Small intestine (tissue), 7 donors: ENCODE measurements at regions not wholly inside any gene's neighbourhood (a gene's known extent, or its start where the extent isn't known, plus 50 kb on each side); places are given as distances from the start of the nearest gene placed in this dataset.

Source experiments
- DNase-seq, 2 donors: peaks; one replicate each; pipeline versions ENCODE4 v3.0.0 to v3.0.0-alpha.2; 2013
- FAIRE-seq: peaks from 2 replicates; lab custom pipeline; 2012; peaks lifted over from hg19 to GRCh38; lab: Jason Lieb, UNC
- H3K27ac ChIP-seq, 3 donors: one replicate each; pipeline ENCODE4 v1.5.1; 2013; ENCODE audit warnings: low read length in 2 of 3, mild to moderate bottlenecking in 2 of 3, control low read depth in 1 of 3, inconsistent platforms in 1 of 3, low read depth in 1 of 3, moderate library complexity in 1 of 3
- H3K27me3 ChIP-seq, 3 donors: one replicate each; pipeline ENCODE4 v1.6.1; 2013; ENCODE audit warnings: low read length in 3 of 3, inconsistent platforms in 1 of 3; ENCODE audit not compliant: control insufficient read depth in 3 of 3, insufficient read depth in 3 of 3
- H3K36me3 ChIP-seq, 3 donors: one replicate each; pipeline ENCODE4 v1.6.1; 2013; ENCODE audit warnings: low read length in 3 of 3, inconsistent platforms in 1 of 3, low read depth in 1 of 3, mild to moderate bottlenecking in 1 of 3, moderate library complexity in 1 of 3; ENCODE audit not compliant: control insufficient read depth in 3 of 3, insufficient read depth in 2 of 3
- H3K4me1 ChIP-seq, 3 donors: one replicate each; pipeline ENCODE4 v1.6.1; 2013; ENCODE audit warnings: low read length in 2 of 3, inconsistent platforms in 1 of 3, low read depth in 1 of 3, mild to moderate bottlenecking in 1 of 3, moderate library complexity in 1 of 3; ENCODE audit not compliant: control insufficient read depth in 3 of 3, insufficient read depth in 2 of 3
- H3K4me3 ChIP-seq, 3 donors: one replicate each; pipeline ENCODE4 v1.5.1; 2013; ENCODE audit warnings: low read length in 3 of 3, control low read depth in 1 of 3, inconsistent platforms in 1 of 3, low read depth in 1 of 3, mild to moderate bottlenecking in 1 of 3, moderate library complexity in 1 of 3
- H3K9me3 ChIP-seq, 2 donors: one replicate each; pipeline ENCODE4 v1.6.1; 2013; ENCODE audit warnings: low read depth in 1 of 2, low read length in 1 of 2; ENCODE audit not compliant: control insufficient read depth in 2 of 2, insufficient read depth in 1 of 2
- WGBS, 3 donors: extraction: QIAGEN DNeasy Blood & Tissue Kit; methylation state at CpG; one replicate each; pipeline ENCODE4 v1.1.7; 2013; 5-methylcytosine and 5-hydroxymethylcytosine counted together
- donor health status: healthy with polysubstance abuse.
- donor health status: control.
- donor health status: control.
- donor health status: Bipolar disorder and iron deficiency.
- donor health status: healthy.

DNA sequence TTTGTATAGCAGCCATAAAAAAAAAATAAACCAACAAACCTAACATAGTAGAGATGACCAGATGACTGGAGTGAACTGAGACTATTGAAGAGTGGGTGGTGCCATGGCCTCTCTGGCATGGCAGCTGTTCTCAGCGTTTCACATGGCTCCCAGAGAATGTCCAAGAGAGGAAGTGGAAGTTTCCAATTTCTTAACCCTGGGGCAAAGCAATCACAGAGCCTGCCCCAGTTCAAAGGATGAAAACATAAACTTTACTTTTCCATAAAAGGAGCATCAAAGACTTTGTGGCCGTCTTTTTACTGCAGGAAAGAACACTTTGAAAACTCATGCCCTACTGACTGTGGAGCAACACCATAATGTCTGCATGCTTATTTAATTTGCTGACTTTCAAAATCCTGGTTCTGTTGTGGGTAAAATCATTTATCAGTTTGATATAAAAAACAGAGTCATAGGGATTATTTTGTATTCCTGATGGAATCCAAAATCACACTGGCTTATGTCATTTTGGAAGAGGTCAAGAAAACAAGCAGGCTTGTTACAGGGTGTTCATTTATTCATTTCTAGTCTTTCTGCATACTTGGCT lies 165.4 kb downstream of the SLC35B3 start:
- Histone ChIP-seq H3K4me1 (no peaks in the 10 kb centered on the region), H3K36me3 (no peaks in the 10 kb centered on the region), H3K4me3 (no peak overlapping the region), H3K27ac (no peak overlapping the region), H3K9me3 (no peaks in the 10 kb centered on the region), H3K27me3 (no peaks in the 10 kb centered on the region)
- DNase-seq (no peak), FAIRE-seq (no peak)
- WGBS, 3 donors: 18 to 58% (median 25%) methylated on average over 2 of the region's 2 CpGs

DNA sequence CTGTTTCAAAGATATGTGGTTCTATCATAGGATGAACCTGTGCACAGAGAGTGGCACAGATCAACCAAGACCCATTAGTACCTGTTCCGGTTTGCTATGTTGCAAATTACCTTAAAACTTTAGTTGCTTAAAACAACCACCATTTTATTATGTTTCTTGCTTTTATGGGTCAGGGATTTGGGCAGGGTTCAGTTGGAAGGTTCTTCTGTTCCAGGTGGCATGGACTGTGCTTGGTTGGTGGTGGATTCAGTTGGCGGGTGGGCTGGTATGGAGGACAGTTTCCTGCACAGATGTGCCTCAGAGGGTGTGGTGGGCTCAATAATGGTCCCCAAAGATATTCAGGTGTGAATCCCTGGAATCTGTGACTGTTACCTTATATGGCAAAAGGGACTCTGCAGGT lies 166.3 kb downstream of the SLC35B3 start:
- H3K27me3 ChIP-seq: no peaks in the 10 kb centered on the region
- WGBS, 3 donors: 68 to 74% (median 74%) methylated on average over 2 of the region's 2 CpGs
- no peak for FAIRE-seq
- H3K4me1 ChIP-seq: no peaks in the 10 kb centered on the region
- no peak for DNase-seq
- H3K4me3 ChIP-seq: no peak overlapping the region
- no peak overlapping the region for H3K27ac ChIP-seq
- no peaks in the 10 kb centered on the region for H3K36me3 ChIP-seq
- no peaks in the 10 kb centered on the region for H3K9me3 ChIP-seq

DNA sequence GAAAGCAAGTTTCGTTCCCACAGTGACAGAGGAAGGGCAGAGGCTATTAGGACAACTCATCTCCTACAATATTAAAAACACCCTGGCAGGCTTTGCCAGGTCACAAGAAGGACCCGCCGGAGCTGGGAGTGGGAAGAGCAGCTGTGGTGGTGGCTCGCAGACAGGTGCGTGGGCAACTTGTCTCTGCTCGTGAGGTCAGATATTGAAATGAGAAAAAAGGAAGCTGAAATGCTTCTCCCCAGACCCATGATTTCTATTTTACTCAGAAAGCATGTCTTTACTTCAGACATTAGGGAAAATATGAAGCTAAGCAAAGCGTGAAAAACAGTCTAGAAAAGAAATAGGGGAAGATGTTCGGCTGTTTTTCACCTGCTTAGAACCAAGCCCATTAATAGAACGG lies 166.3 kb upstream of the EEF1E1 start:
- no peak for DNase-seq
- Histone ChIP-seq H3K27ac (no peak overlapping the region), H3K27me3 (no peaks in the 10 kb centered on the region), H3K4me1 (no peaks in the 10 kb centered on the region), H3K36me3 (no peaks in the 10 kb centered on the region), H3K9me3 (no peaks in the 10 kb centered on the region), H3K4me3 (no peak overlapping the region)
- WGBS, 3 donors: 77 to 85% (median 80%) methylated on average over 9 of the region's 9 CpGs
- no peak for FAIRE-seq

DNA sequence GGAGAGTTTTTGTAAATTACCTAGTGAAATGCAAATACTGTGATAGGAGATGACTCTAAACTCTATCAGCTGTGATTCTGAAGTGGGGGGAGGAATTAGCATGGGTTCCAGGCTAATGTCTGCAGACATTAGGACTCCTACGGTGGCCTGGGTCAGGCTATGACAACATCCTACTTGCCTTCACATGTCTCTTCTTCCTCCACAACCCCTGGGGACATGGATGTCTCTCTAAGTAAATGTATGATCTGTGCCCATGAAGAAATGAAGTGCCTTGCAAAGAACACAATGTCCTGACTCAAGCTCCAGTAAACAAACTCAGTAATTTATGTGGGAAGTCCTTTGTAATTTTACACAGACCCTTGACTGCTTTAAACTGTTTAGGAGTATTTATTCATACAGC lies 165.8 kb upstream of the EEF1E1 start:
- 50 to 79% (median 60%) methylated on average over 1 of the region's 1 CpG for WGBS, 3 donors
- FAIRE-seq: no peak
- no peaks in the 10 kb centered on the region for H3K9me3 ChIP-seq

DNA sequence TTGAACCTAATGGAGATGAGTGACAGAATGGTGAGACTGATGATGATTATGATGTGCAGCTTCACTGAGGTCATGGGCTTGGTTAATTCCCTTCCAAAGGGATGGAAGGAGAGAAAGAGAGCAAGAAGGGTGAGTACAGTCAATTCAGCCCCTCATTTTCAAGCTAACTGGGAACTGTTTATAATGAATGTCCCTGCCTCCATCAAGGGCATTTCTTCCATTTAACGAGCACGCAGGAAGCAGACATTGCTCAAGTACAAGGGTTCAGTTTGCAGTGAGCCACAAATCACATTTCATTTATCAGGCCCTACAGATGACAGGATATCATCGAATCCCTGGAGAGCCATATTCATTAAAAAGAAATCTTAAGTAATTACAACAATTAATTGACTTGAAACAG lies 158.3 kb upstream of the EEF1E1 start:
- Histone ChIP-seq H3K4me3 (no peak overlapping the region), H3K36me3 (no peaks in the 10 kb centered on the region), H3K4me1 (no peaks in the 10 kb centered on the region), H3K9me3 (no peaks in the 10 kb centered on the region), H3K27me3 (no peaks in the 10 kb centered on the region), H3K27ac (no peak overlapping the region)
- FAIRE-seq (no peak), DNase-seq (no peak)
- 57 to 71% (median 67%) methylated on average over 3 of the region's 3 CpGs for WGBS, 3 donors

More for the DNA sequence above, 165.8 kb upstream of the EEF1E1 start:
- no peak for DNase-seq
- Histone ChIP-seq H3K27me3 (no peaks in the 10 kb centered on the region), H3K27ac (no peak overlapping the region), H3K4me1 (no peaks in the 10 kb centered on the region), H3K36me3 (no peaks in the 10 kb centered on the region), H3K4me3 (no peak overlapping the region)

DNA sequence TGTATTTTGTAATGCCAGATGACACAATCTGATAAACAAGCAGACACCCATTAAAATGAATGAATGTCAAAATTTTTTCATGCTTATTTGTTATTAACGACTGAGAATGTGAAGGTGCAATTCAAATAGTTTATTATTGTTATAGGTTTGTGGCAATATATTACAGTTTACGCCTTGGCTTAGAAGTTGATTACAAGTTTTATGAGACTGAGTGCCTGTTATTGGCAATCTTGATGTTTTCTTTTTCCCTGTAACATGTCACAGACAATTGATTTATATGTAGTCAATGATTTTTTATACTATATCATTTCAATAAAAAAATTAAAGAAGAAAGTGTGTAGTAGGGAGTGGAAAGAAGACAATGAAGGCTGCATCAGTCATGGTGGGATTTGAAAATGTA lies 144.1 kb upstream of the EEF1E1 start:
- H3K27ac ChIP-seq: no peak overlapping the region
- no peaks in the 10 kb centered on the region for H3K27me3 ChIP-seq
- DNase-seq (no peak), FAIRE-seq (no peak)
- H3K4me3 ChIP-seq: no peak overlapping the region
- no peaks in the 10 kb centered on the region for H3K36me3 ChIP-seq
- no peaks in the 10 kb centered on the region for H3K4me1 ChIP-seq
- 63 to 69% (median 67%) methylated on average over 2 of the region's 2 CpGs for WGBS, 3 donors
- H3K9me3 ChIP-seq: no peaks in the 10 kb centered on the region

DNA sequence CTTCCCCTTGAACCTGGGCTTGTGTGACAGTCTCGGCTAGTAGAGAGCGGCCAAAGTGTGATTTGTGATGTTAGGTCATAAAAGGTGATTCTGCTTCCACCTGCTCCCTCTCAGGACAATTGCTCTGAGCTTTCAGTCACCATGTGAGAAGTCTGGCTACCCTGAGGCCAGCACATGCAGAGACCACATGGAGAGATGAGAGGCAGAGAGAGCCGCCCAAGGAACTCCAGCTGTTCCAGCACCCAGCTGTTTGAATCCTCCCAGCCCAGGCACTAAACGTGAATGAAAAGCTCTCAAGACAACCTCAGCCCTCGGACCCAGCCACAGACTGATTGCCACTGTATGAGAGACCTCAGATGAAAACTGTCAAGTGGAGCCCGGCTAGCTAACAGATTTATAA lies 143.4 kb upstream of the EEF1E1 start:
- FAIRE-seq: no peak
- 40 to 53% (median 51%) methylated on average over 6 of the region's 6 CpGs for WGBS, 3 donors

DNA sequence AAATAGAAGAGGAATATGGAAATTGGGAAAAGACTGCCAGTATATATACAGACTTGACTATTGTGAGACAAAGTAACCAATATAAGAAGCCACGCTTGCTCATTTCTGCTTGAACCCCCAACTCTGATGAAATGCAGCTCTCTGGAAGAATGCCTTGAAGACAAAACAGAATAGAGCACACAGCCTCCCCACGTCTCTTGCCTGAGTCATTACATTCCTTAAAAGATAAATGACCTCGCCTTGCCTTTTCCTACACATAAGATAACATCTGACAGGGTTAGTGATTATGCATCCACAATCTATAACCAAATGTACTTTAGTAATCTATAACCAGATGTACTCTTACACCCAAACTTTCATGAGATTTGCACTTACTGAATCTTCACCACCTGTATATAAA lies 141.1 kb upstream of the EEF1E1 start:
- Histone ChIP-seq H3K9me3 (no peaks in the 10 kb centered on the region), H3K36me3 (no peaks in the 10 kb centered on the region), H3K27ac (no peak overlapping the region), H3K27me3 (peaks cover 0 to 7% (median 2%) of the 10 kb centered on the region in 3 donors), H3K4me3 (no peak overlapping the region), H3K4me1 (no peaks in the 10 kb centered on the region)
- DNase-seq (no peak), FAIRE-seq (no peak)
- WGBS, 3 donors: 28 to 40% (median 30%) methylated on average over 3 of the region's 3 CpGs

More for the DNA sequence above, 143.4 kb upstream of the EEF1E1 start:
- Histone ChIP-seq H3K27me3 (no peaks in the 10 kb centered on the region), H3K27ac (no peak overlapping the region), H3K36me3 (no peaks in the 10 kb centered on the region), H3K9me3 (no peaks in the 10 kb centered on the region), H3K4me3 (no peak overlapping the region), H3K4me1 (no peaks in the 10 kb centered on the region)
- no peak for DNase-seq

DNA sequence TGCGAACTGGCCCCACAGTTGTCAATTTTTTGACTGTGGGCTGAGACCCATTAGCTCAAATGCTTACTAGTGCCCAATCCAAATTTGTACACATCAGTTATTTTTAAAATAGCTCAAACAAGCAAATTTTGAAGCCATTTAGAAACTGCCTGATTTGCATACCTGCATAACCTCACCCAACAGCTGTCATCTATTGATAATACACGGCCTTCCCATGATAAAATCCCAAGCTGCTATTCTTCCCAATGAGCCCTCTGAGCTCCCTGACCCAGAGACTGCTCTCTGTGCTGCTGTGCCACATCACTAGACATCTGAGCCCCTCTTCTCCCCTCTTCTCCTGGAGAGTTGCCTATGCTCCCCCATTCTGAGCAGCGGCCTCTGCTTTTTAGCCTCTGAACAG lies 140.5 kb upstream of the EEF1E1 start:
- Histone ChIP-seq H3K36me3 (no peaks in the 10 kb centered on the region), H3K4me1 (no peaks in the 10 kb centered on the region), H3K9me3 (no peaks in the 10 kb centered on the region), H3K27me3 (peaks cover 0 to 7% (median 3%) of the 10 kb centered on the region in 3 donors), H3K4me3 (no peak overlapping the region), H3K27ac (no peak overlapping the region)
- WGBS, 3 donors: 71 to 74% (median 72%) methylated on average over 3 of the region's 3 CpGs
- DNase-seq (no peak), FAIRE-seq (no peak)
